Endothelial cell (in vitro differentiated cells): ENCODE measurements at regions not wholly inside any gene's neighbourhood (a gene's known extent, or its start where the extent isn't known, plus 50 kb on each side); places are given as distances from the start of the nearest gene placed in this dataset.
"Not testable (repeated sequence)": the region's sequence is repeated elsewhere in the genome, so short reads cannot be mapped to it uniquely, and the experiment has no call there.

Experiments
- DNase-seq: peaks from one replicate; pipeline ENCODE4 v3.0.0; 2021; ENCODE audit warnings: low spot score
- H3K27ac Mint-ChIP-seq: one replicate; pipeline ENCODE4 v1.8.0; 2021; ENCODE audit warnings: mixed read lengths, inconsistent platforms; ENCODE audit not compliant: unreplicated experiment
- H3K27me3 Mint-ChIP-seq: one replicate; pipeline ENCODE4 v1.8.0; 2021; ENCODE audit warnings: mild to moderate bottlenecking, moderate library complexity, mixed read lengths, inconsistent platforms; ENCODE audit not compliant: unreplicated experiment
- H3K36me3 Mint-ChIP-seq: one replicate; pipeline ENCODE4 v1.8.0; 2021; ENCODE audit warnings: mild to moderate bottlenecking, low read depth, mixed read lengths, inconsistent platforms; ENCODE audit not compliant: unreplicated experiment
- H3K4me1 Mint-ChIP-seq: one replicate; pipeline ENCODE4 v1.8.0; 2021; ENCODE audit warnings: mild to moderate bottlenecking, mixed read lengths, inconsistent platforms; ENCODE audit not compliant: unreplicated experiment
- H3K4me3 Mint-ChIP-seq: one replicate; pipeline ENCODE4 v1.8.0; 2021; ENCODE audit warnings: mild to moderate bottlenecking, mixed read lengths, inconsistent platforms; ENCODE audit not compliant: unreplicated experiment
- H3K9me3 Mint-ChIP-seq: one replicate; pipeline ENCODE4 v1.8.0; 2021; ENCODE audit warnings: mixed read lengths, inconsistent platforms; ENCODE audit not compliant: unreplicated experiment
- TF ChIP-seq, protein P1 (sequence below): fragments of 200-600 bp; sonication (generic); IDR thresholded peaks from one replicate; pipeline ENCODE4 v1.5.0; 2021; ENCODE audit warnings: antibody characterized with exemption; ENCODE audit not compliant: unreplicated experiment

DNA sequence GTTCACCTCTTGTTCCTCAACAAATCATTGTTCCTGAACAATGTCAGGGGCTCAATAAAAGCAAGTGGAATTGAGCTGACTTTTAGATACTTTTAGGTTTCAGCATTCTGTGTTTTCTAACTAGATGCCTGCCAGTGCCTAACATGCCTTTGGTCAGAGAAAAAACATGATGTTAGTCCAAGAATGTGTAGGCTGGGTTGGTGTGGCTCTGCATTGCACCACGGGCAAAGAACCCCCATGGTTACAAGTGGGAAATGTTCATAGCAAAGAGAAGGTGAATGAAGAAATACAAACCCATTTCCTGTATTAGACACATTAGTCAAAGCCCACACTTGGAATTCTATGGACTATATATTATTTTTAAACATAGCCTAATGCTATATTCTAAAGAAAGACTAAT is 193.3 kb downstream of the TMEM200A start:
- no peaks in the 10 kb centered on the region for H3K36me3 Mint-ChIP-seq

DNA sequence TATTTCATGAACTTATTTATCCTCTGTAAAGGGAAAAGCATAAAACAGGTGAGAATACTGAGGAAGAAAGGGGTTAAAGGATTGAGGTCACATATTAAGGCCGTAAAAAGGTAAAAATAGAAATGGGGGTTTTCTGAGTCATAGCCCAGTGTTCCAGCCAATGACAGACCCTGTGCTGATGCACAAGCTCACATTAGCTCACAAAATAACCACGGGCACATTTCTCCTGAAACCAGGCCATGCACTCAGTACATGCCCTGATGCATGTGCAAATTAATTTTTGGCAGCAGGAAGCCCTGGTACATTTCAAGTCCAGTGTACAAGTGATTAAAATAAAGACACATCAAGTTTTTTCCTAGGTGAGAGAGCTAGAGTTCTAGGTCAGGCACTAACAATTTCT is 194.4 kb downstream of the TMEM200A start:
- H3K4me1 Mint-ChIP-seq, result no peaks in the 10 kb centered on the region
- no peaks in the 10 kb centered on the region for H3K27me3 Mint-ChIP-seq
- H3K9me3 Mint-ChIP-seq, result no peaks in the 10 kb centered on the region
- no peak overlapping the region for H3K4me3 Mint-ChIP-seq
- DNase-seq, result no peak
- H3K36me3 Mint-ChIP-seq, result no peaks in the 10 kb centered on the region
- no peak overlapping the region for H3K27ac Mint-ChIP-seq
- TF ChIP-seq, protein P1, sequence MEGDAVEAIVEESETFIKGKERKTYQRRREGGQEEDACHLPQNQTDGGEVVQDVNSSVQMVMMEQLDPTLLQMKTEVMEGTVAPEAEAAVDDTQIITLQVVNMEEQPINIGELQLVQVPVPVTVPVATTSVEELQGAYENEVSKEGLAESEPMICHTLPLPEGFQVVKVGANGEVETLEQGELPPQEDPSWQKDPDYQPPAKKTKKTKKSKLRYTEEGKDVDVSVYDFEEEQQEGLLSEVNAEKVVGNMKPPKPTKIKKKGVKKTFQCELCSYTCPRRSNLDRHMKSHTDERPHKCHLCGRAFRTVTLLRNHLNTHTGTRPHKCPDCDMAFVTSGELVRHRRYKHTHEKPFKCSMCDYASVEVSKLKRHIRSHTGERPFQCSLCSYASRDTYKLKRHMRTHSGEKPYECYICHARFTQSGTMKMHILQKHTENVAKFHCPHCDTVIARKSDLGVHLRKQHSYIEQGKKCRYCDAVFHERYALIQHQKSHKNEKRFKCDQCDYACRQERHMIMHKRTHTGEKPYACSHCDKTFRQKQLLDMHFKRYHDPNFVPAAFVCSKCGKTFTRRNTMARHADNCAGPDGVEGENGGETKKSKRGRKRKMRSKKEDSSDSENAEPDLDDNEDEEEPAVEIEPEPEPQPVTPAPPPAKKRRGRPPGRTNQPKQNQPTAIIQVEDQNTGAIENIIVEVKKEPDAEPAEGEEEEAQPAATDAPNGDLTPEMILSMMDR, result no peak

More for the DNA sequence above, 193.3 kb downstream of the TMEM200A start:
- no peaks in the 10 kb centered on the region for H3K27me3 Mint-ChIP-seq
- TF ChIP-seq, protein P1, result no peak
- no peak overlapping the region for H3K4me3 Mint-ChIP-seq
- DNase-seq, result no peak
- no peaks in the 10 kb centered on the region for H3K4me1 Mint-ChIP-seq
- H3K27ac Mint-ChIP-seq, result no peak overlapping the region
- no peaks in the 10 kb centered on the region for H3K9me3 Mint-ChIP-seq

GRCh38 chr6:130561159-130561558 is 195.3 kb downstream of the TMEM200A start:
- not testable (repeated sequence) for H3K9me3 Mint-ChIP-seq, H3K4me3 Mint-ChIP-seq, H3K27me3 Mint-ChIP-seq, DNase-seq, H3K4me1 Mint-ChIP-seq, H3K36me3 Mint-ChIP-seq, H3K27ac Mint-ChIP-seq

- Mint-ChIP-seq H3K27me3 (no peaks in the 10 kb centered on the region), H3K4me1 (no peaks in the 10 kb centered on the region)
These were observed 199.9 kb downstream of the TMEM200A start for GRCh38 chr6:130565696-130566095.

DNA sequence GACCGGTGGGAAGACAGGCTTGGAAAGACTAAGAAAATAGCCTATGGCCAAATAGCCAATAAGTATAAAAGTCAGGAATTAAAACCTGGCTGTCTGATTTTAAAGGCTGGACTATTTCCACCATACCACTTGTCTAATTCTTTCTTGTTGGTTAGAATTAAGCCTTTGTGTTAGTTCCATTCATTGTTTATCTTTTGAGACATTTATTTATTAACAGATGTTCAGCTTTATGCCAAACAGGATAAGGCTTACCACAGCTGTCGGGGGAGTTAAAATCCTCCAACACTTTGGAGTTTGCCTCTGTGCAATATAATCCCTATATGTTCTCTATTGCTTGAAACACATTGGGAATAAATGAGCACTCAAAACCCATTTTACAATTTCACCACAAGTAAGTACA is 208.3 kb downstream of the TMEM200A start:
- Mint-ChIP-seq H3K27me3 (no peaks in the 10 kb centered on the region), H3K4me1 (no peaks in the 10 kb centered on the region)
- TF ChIP-seq, protein P1, result no peak

More at GRCh38 chr6:130565696-130566095, 199.9 kb downstream of the TMEM200A start:
- TF ChIP-seq, protein P1, result no peak
- DNase-seq, result no peak
- Mint-ChIP-seq H3K9me3 (no peaks in the 10 kb centered on the region), H3K4me3 (no peak overlapping the region), H3K27ac (no peak overlapping the region), H3K36me3 (no peaks in the 10 kb centered on the region)

GRCh38 chr6:130575557-130575956 is 209.7 kb downstream of the TMEM200A start:
- no peak for DNase-seq
- H3K27ac Mint-ChIP-seq, result no peak overlapping the region

More for the DNA sequence above, 208.3 kb downstream of the TMEM200A start:
- H3K9me3 Mint-ChIP-seq, result no peaks in the 10 kb centered on the region
- no peak overlapping the region for H3K27ac Mint-ChIP-seq
- no peaks in the 10 kb centered on the region for H3K36me3 Mint-ChIP-seq
- no peak overlapping the region for H3K4me3 Mint-ChIP-seq
- DNase-seq, result no peak

More at GRCh38 chr6:130575557-130575956, 209.7 kb downstream of the TMEM200A start:
- H3K4me3 Mint-ChIP-seq, result no peak overlapping the region
- TF ChIP-seq, protein P1, result no peak
- H3K4me1 Mint-ChIP-seq, result no peaks in the 10 kb centered on the region
- no peaks in the 10 kb centered on the region for H3K27me3 Mint-ChIP-seq
- no peaks in the 10 kb centered on the region for H3K9me3 Mint-ChIP-seq
- H3K36me3 Mint-ChIP-seq, result no peaks in the 10 kb centered on the region
